ENCODE measurements at regions not wholly inside any gene's neighbourhood (a gene's known extent, or its start where the extent isn't known, plus 50 kb on each side); places are given as distances from the start of the nearest gene placed in this dataset.

DNA sequence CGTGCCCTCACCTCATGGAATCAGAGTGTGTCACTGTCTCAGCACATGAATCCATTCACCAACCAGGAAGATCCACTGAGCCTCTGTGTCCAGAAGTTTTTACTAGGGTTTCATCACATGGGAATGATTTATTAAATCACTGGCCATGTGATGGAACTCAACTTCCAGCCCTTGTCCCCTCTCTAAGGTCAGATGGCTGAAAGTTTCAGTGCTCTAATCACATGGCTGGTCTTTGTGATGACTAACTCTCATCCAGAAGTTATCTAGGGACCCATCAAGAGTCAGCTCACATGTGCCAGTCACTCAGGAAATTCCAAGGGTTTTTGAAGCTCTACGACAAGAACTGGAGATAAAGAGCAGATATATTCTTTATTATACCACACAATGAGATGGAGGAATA lies 140.5 kb upstream of the GYPC start:
- intact Hi-C loops (cut with DNase I; ENCODE audit: low total_unique reads): no loop called here
- ATAC-seq (no peak), DNase-seq (no peak)
- Histone ChIP-seq H3K9me3 (no peaks in the 10 kb centered on the region), H3K4me3 (no peak overlapping the region), H3K27me3 (no peaks in the 10 kb centered on the region), H3K4me1 (no peaks in the 10 kb centered on the region), H3K36me3 (no peaks in the 10 kb centered on the region), H3K27ac (no peak overlapping the region)
- in situ Hi-C loops (cut with MboI; ENCODE audit: low sequenced_read_pairs in 4 of 4): no loop called here
- no peak for TF ChIP-seq POLR2A (IDR thresholded peaks at IDR 0.05)
- no peak for TF ChIP-seq CTCF (IDR thresholded peaks at IDR 0.05 in 4 of 5, conservative IDR thresholded peaks at IDR 0.05 in 1 of 5)

- Histone ChIP-seq H3K27ac (no peak overlapping the region), H3K36me3 (no peaks in the 10 kb centered on the region), H3K4me3 (no peak overlapping the region), H3K27me3 (no peaks in the 10 kb centered on the region), H3K4me1 (no peaks in the 10 kb centered on the region), H3K9me3 (no peaks in the 10 kb centered on the region)
- TF ChIP-seq CTCF (IDR thresholded peaks at IDR 0.05 in 4 of 5, conservative IDR thresholded peaks at IDR 0.05 in 1 of 5) (no peak), POLR2A (IDR thresholded peaks at IDR 0.05) (no peak)
- no peak for ATAC-seq
- DNase-seq: no peak
- in situ Hi-C loops (cut with MboI; ENCODE audit: low sequenced_read_pairs in 4 of 4): no loop called here
- intact Hi-C loops (cut with DNase I; ENCODE audit: low total_unique reads): no loop called here
Measured at GRCh38 chr2:126518196-126518595, 137.8 kb upstream of the GYPC start.

GRCh38 chr2:126527836-126528490 lies 128.0 kb upstream of the GYPC start:
- no peaks in the 10 kb centered on the region for H3K4me1 ChIP-seq
- in situ Hi-C loops (cut with MboI; ENCODE audit: low sequenced_read_pairs in 4 of 4): loop anchor here (5.0 to 10.0 kb wide), 2 partner anchors 247 to 249 kb away; no protein-coding TSS in a partner anchor
- H3K27ac ChIP-seq: no peak overlapping the region
- ATAC-seq: peak; percentile 81 to 83
- no peaks in the 10 kb centered on the region for H3K36me3 ChIP-seq
- H3K9me3 ChIP-seq: no peaks in the 10 kb centered on the region
- peak; percentile 37 to 58 for DNase-seq
- H3K4me3 ChIP-seq: no peak overlapping the region
- no peaks in the 10 kb centered on the region for H3K27me3 ChIP-seq
- TF ChIP-seq POLR2A (IDR thresholded peaks at IDR 0.05) (no peak), CTCF (IDR thresholded peaks at IDR 0.05 in 4 of 5, conservative IDR thresholded peaks at IDR 0.05 in 1 of 5) (peak; percentile 49 to 77 (median 66))
- intact Hi-C loops (cut with DNase I; ENCODE audit: low total_unique reads): loop anchor here (1.0 kb wide), 1 partner anchor 249 kb away; no protein-coding TSS in a partner anchor

GRCh38 chr2:126531029-126531428 lies 124.9 kb upstream of the GYPC start:
- Histone ChIP-seq H3K27ac (no peak overlapping the region), H3K36me3 (no peaks in the 10 kb centered on the region), H3K9me3 (no peaks in the 10 kb centered on the region), H3K27me3 (no peaks in the 10 kb centered on the region), H3K4me1 (no peaks in the 10 kb centered on the region), H3K4me3 (no peak overlapping the region)
- no peak for ATAC-seq
- no peak for DNase-seq
- intact Hi-C loops (cut with DNase I; ENCODE audit: low total_unique reads): no loop called here
- in situ Hi-C loops (cut with MboI; ENCODE audit: low sequenced_read_pairs in 4 of 4): no loop called here
- TF ChIP-seq POLR2A (IDR thresholded peaks at IDR 0.05): no peak
- TF ChIP-seq CTCF (IDR thresholded peaks at IDR 0.05 in 4 of 5, conservative IDR thresholded peaks at IDR 0.05 in 1 of 5): no peak

- H3K27ac ChIP-seq: peak overlapping the region in 2 of 4 donors; percentile 9 to 59
Measured at GRCh38 chr2:126534478-126534877, 121.5 kb upstream of the GYPC start.

More at GRCh38 chr2:126534478-126534877, 121.5 kb upstream of the GYPC start:
- no peak for DNase-seq
- Histone ChIP-seq H3K9me3 (no peaks in the 10 kb centered on the region), H3K36me3 (no peaks in the 10 kb centered on the region), H3K27me3 (no peaks in the 10 kb centered on the region), H3K4me1 (no peaks in the 10 kb centered on the region), H3K4me3 (no peak overlapping the region)
- no peak for TF ChIP-seq CTCF (IDR thresholded peaks at IDR 0.05 in 4 of 5, conservative IDR thresholded peaks at IDR 0.05 in 1 of 5)
- peak in 1 of 2 donors; percentile 11 for TF ChIP-seq POLR2A (IDR thresholded peaks at IDR 0.05)
- ATAC-seq: peak in 1 of 2 donors; percentile 36
- in situ Hi-C loops (cut with MboI; ENCODE audit: low sequenced_read_pairs in 4 of 4): no loop called here
- intact Hi-C loops (cut with DNase I; ENCODE audit: low total_unique reads): no loop called here

Data from gastrocnemius medialis (tissue), 4 donors.